C4-2B (cell line): ENCODE measurements at regions not wholly inside any gene's neighbourhood (a gene's known extent, or its start where the extent isn't known, plus 50 kb on each side); places are given as distances from the start of the nearest gene placed in this dataset.

ENCODE experiments used
- H3K27ac ChIP-seq: fragments of 450-650 bp; 2 replicates; pipeline ENCODE4 v1.5.1; 2017
- ZFX ChIP-seq: fragments of 450-650 bp; IDR thresholded peaks from 2 replicates; pipeline ENCODE4 v1.6.1; 2017
- TF ChIP-seq, protein P1 (sequence below): fragments of 450-650 bp; conservative IDR thresholded peaks from 2 replicates; pipeline ENCODE4 v1.5.1; 2017; ENCODE audit warnings: mild to moderate bottlenecking

- H3K27ac ChIP-seq, result no peak overlapping the region
- no peak for TF ChIP-seq ZFX
- TF ChIP-seq, protein P1, sequence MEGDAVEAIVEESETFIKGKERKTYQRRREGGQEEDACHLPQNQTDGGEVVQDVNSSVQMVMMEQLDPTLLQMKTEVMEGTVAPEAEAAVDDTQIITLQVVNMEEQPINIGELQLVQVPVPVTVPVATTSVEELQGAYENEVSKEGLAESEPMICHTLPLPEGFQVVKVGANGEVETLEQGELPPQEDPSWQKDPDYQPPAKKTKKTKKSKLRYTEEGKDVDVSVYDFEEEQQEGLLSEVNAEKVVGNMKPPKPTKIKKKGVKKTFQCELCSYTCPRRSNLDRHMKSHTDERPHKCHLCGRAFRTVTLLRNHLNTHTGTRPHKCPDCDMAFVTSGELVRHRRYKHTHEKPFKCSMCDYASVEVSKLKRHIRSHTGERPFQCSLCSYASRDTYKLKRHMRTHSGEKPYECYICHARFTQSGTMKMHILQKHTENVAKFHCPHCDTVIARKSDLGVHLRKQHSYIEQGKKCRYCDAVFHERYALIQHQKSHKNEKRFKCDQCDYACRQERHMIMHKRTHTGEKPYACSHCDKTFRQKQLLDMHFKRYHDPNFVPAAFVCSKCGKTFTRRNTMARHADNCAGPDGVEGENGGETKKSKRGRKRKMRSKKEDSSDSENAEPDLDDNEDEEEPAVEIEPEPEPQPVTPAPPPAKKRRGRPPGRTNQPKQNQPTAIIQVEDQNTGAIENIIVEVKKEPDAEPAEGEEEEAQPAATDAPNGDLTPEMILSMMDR, result no peak
Observed at GRCh38 chr11:101187748-101188147, 58.1 kb upstream of the PGR start.

DNA sequence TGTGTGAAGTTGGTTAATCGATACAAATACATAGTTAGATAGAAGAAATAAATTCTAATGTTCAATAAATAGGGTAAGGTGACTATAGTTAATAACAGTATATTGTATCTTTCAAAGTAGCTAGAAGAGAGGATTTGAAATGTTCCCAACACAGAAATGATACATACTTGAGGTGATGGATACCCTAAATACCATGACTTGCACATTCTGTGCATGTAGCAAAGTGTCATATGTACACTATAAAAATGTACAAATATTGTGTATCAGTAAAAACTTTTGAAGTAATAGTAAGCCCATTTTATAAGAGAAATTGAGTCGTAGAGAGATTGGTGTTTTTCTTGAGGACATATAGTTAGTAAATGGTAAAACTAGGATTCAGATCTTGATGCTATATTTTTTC lies 56.4 kb upstream of the PGR start:
- no peak for TF ChIP-seq ZFX
- TF ChIP-seq, protein P1, result no peak
- no peak overlapping the region for H3K27ac ChIP-seq

DNA sequence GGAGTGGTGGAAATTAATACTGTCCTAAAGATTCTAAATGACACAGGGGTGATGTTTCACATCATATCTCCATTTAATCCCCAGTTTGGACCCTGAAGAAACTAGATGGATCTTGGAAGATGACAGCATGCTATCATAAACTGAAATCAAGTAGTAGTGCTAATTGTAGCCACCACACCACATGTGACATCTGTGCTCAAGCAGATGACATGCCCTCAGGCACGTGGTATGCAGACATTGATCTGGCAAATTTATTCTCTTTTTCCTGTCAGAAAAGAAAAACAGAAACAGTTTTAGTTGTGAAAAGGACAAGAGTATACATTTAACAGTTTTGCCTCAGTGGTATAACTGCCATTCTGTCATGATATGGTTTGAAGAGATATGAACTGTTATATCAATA lies 52.9 kb upstream of the PGR start:
- TF ChIP-seq ZFX, result no peak
- TF ChIP-seq, protein P1, result no peak
- H3K27ac ChIP-seq, result no peak overlapping the region

DNA sequence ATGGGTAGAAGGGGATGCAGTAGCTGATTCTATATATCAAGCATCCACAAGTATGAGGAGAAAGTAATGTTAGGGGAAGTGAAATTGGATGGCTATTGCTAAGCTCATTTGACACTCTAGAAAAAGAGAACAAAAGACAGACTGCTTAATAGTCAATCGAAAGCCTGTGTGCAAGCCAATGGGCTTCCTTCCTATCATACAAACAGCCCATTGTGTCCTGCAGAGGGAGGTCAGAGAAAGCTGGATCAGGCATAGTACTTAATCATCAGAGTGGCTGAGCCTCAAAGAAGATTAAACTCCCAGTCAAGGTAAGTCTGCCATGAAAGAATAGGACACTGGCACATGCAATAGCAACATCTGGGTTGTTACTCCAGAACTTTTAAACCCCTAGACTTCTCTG lies 50.9 kb upstream of the PGR start:
- TF ChIP-seq, protein P1, result no peak
- TF ChIP-seq ZFX, result no peak
- H3K27ac ChIP-seq, result no peak overlapping the region
